ENCODE measurements at regions not wholly inside any gene's neighbourhood (a gene's known extent, or its start where the extent isn't known, plus 50 kb on each side); places are given as distances from the start of the nearest gene placed in this dataset.

DNA sequence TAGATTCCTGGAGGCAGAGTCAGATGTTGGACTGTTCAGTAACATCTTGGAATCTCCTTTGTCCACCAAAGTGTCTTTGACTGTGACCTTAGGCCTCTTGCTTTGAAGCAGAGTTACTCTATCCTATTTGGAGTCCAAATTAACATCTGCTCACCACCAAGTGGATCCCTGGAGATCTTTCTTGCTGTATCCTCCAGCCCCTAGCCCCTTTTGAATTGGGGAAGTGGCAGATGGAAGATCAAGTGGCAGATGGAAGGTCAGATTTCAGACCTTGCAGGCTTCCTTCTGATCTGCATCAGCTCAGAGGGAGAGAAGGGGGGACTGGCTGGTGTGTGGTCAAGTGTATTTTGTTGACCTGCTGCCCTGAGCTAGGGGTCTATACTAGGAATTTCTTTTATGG is 125.0 kb upstream of the ROPN1 start:
- TF ChIP-seq, protein P1, sequence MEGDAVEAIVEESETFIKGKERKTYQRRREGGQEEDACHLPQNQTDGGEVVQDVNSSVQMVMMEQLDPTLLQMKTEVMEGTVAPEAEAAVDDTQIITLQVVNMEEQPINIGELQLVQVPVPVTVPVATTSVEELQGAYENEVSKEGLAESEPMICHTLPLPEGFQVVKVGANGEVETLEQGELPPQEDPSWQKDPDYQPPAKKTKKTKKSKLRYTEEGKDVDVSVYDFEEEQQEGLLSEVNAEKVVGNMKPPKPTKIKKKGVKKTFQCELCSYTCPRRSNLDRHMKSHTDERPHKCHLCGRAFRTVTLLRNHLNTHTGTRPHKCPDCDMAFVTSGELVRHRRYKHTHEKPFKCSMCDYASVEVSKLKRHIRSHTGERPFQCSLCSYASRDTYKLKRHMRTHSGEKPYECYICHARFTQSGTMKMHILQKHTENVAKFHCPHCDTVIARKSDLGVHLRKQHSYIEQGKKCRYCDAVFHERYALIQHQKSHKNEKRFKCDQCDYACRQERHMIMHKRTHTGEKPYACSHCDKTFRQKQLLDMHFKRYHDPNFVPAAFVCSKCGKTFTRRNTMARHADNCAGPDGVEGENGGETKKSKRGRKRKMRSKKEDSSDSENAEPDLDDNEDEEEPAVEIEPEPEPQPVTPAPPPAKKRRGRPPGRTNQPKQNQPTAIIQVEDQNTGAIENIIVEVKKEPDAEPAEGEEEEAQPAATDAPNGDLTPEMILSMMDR (IDR thresholded peaks at IDR 0.05): no peak
- TF ChIP-seq POLR2A (IDR thresholded peaks at IDR 0.05) (no peak), POLR2AphosphoS5 (IDR thresholded peaks at IDR 0.05) (no peak)
